SH-SY5Y (cell line): ENCODE measurements at regions not wholly inside any gene's neighbourhood (a gene's known extent, or its start where the extent isn't known, plus 50 kb on each side); places are given as distances from the start of the nearest gene placed in this dataset.

ENCODE experiments used
- GATA2 ChIP-seq: IDR thresholded peaks from 2 replicates; pipeline ENCODE4 v1.6.1; 2011; ENCODE audit warnings: mild to moderate bottlenecking, low read depth, low read length
- GATA3 ChIP-seq: IDR thresholded peaks from 2 replicates; pipeline ENCODE4 v1.6.1; 2011; ENCODE audit warnings: low read depth, mild to moderate bottlenecking, low read length, moderate library complexity

DNA sequence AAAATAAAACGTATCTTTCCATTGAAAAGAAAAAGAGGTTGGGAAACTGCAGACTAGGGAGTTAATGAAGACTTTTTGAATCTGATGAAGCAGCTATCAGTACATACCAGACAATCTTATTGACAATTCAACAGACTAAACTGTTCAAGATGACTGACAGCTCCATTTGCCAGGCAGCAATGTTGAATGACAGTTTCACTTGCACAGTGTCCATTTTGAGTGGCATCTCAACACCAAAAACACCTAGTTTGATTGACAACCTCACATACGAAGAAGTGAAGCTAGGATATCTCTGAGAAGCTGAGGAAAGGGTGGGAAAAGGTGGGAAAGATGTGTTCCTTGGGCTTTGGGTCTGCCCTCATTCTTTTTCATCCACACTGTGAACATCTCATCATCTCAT, 315.0 kb upstream of the SYT4 start:
- no peak for TF ChIP-seq GATA2
- TF ChIP-seq GATA3: no peak
